ENCODE measurements at regions not wholly inside any gene's neighbourhood (a gene's known extent, or its start where the extent isn't known, plus 50 kb on each side); places are given as distances from the start of the nearest gene placed in this dataset.
"Not testable (repeated sequence)": the region's sequence is repeated elsewhere in the genome, so short reads cannot be mapped to it uniquely, and the experiment has no call there.

DNA sequence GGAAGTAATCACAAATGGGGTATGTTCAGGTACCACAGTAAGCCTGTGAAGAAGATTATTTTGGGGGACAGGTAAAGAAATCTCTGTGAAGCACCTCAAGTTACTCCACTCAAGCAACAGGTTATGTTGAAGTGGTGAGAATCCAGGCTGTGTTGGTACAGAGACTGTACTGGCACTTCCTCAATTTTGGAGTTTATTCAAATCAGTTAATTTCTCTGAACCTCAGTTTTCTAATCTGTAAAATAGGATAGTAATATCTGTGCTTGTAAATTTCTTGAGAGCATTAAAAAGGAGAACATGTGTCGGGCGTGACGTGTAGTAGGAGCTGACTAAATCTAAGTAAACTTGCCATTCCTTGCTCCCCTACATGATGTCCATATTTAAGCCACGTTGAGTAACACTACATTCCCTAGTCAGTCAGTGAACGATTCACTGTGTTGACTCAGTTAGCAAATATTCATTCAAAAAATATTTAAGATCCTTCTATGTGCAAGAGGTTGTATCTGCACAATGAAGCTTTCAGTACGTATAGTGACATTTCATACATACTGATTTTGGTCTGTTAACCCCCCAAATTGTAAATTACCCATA is 504.2 kb downstream of the ZEB2 start:
- DNase-seq = no peak

DNA sequence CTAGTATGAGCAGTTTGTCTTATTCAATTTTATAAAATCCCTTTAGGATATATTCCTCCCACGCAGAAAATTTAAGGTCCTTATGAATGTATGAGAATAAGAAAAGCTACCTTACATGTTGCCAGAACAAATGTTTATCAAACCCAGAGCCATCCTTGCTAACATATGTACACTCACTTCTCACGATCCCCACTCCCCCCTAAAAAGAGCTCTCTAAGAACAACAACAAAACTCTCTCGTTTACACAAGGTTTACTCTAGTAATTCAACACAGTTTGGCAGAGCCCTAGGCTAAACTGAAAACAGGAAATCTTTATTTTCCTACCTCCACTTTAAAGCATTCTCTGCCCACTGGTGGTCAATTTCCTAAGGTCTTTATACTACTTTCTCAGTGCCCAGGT is 504.9 kb downstream of the ZEB2 start:
- DNase-seq = no peak

DNA sequence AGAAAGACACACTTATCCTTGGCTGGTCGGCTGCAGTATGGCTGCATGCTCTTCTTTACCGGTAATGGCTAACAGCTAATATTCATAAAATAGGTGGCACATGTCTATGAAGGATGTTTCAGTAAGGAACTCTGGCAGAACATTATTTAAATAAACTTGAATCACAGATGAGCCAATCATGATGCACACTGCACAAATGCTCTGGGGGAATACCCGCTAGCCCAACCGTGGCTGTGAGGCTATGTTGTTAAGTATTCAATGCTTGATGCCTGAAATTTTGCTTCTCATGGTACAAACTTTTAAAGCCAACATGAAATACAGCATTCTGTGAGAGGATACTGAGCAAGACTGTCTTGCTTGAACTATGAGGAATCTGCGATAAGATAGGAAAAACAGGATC is 505.8 kb downstream of the ZEB2 start:
- DNase-seq = no peak

DNA sequence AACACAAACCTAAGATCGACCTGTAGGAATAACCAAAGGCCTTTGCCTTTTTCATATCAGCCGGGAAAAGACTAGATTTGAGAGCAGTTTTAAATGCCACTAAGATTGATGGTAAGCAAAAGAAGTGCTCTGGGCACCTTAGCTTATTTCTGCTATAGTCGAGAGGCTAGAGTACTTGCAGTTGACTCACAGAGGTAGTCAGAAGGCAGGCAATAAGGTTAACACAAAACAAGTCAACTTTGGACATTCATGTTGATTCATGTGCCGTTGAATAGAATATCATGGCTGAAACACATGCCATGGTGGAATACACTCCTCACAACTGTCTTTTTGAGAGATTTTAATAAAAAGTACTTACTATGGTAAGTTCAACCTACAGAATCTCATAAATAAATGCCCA is 507.6 kb downstream of the ZEB2 start:
- DNase-seq = no peak

DNA sequence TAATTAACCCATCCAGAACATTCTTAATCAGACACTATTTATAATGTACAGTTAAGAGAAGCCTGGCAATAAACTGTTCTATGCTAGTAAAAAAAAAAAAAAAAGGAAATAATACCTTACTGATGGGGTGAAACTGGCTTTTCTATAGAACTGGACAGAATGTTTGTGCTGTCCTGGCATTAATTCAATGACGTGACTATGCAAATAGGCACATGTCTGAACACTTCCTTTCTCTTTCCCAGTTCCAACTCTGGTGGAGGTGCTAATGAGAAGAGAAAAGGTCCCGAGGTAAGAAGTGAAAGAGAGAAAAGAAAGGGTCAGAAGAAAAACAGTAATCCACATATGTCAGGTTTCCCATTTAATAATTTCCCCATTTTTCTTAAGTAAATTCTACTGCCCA is 508.4 kb downstream of the ZEB2 start:
- DNase-seq = no peak

DNA sequence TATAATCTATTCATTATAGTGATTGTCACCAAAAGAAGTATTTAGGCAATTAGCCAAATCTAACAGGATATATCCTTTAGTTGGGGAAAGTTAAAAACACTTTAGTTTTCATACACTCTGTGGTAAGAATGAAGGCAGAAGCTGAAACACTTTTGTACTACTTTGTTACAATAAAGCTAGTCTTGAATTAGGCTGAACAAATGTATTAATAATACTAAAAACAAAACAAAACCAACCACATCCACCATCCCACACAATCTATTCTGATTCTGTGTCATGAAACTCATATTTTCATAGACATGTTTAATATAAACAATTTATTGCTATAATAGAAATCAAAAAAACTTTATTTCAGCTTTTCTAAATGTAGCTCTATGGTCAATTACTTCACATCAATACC is 508.8 kb downstream of the ZEB2 start:
- DNase-seq = no peak

DNA sequence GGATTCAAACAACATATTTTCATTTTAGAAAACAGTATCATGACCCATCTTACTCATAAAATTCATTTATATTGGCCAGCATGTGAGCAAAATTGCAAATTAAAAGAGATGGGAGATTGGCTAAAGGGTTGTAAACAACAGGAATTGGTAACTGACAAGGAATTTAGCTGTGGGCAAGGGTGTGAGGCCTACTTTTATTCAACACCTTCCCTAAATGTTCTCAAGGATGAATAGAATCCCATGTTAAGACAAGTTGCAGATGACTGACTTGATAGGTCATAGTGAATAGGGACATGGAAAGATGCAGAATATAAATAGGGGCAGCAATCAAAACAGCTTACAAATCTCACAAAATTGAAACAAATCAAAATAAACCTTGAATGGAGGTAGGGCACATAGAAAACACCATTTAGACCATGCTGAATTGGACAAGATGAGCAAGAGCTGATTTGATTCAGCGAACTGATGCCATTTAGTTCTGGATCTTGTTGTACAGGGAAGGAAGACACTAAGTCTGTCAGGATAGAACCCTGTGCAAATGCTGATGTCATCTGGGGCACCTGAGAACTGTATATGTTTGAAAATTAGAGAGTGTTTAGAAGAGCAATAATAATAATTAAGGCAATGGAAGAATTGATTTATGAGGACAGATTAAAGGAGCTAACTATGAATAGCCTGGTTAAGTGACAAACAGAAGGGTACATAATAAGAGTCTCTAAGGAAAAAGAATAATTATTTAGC is 509.7 kb downstream of the ZEB2 start:
- no peak for DNase-seq

DNA sequence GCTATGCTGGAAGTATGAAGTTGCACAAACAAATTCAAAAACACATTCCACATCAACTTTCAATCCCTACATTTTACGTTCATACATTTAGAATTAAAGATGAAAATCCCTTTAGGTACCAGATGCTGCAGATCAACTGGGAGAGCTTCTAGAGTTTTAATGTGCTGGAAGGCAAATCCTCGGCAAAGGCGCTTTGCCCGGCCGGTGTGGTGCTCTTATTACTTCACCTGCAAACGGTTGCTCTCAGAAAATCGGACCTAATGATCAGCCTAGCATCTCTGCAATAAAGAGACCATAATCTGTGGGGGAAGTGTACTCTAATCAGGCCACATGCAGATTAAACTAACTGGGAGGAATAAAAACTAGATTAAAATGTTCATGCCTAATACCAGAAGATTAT is 513.8 kb downstream of the ZEB2 start:
- no peak for DNase-seq

DNA sequence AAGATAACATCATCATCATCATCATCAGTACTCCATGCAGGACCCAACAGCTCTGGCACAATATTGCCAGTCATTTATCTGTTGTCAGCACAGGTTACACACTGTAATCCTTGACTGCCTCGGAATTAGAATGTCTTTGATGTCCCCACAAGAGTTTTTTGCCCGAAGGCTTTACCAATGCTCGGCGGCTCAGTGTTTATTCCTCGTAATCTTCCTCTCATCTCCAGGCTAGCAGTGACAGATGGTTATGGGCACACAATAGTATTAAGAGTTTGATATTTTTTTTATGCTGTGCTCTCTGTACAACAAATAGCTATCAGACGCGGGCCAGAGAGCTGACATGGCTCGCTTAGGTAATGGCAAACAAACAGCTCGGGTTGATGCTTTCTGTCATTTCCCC is 515.2 kb downstream of the ZEB2 start:
- peak in 1 of 56 donors; percentile 9 for DNase-seq

DNA sequence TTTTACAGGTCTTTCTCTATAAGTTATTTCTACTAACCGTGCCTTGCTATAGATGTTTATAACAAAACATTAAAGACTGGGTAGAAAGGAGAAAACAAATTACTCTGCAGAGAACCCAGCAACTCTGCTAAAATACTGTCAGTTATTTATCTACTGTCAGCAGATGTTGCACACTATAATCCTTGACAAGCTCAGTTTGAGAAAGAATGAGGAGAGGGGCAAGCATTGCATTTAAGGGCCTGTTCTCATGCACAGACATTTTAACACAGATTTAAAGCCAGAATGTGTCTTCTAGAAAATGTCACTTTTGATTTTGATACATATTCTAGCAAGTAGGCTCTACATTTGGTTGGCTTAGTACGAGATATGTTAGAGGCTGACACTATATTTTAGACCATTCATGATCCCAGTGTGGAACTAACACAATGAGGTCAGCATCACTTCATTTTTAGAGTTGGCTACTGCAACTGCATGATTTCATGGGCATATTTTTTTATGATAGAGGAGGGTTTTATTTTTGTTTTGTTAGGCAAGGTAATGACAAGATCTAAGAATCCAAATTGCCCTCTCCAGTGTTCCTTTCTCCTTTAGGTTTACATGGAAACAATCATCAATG is 516.4 kb downstream of the ZEB2 start:
- DNase-seq = no peak

DNA sequence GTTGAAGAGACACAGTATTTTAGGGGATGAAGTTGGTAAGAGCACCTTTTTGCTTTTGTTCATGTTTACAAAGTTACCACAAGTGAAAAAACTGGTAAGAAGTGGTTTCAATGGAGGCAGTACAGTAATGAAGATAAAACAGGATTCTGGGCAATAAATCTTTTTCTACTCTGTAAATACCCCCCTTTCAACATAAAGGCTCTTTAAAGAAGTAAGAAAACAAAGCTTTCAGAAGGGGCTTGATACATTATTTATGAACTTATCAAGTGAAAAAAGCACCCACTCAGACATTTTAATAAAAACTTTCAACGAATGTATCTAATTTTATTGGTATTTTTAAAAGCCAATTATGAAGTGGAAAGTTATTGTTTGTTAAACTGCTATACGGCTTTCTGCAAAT is 522.9 kb downstream of the ZEB2 start:
- no peak for DNase-seq

DNA sequence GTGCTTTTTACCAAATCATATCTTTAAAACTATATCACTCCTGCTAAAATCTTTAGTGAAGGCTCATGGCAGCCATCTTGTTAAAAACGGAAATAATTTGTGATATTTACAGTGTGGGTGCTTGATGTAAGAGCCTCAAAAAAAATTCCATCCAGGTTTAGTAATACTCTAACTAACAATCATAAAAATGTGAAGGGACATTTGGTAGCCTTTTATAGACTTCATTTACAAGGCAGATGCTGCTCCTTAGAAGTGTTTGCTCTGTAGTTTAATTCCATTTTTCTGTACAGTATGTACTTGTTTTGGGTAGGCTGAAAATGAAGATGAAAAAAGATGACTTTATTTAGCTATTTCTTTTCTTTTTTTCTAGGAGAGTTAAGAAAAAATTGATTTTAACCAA is 525.0 kb downstream of the ZEB2 start:
- DNase-seq = no peak

DNA sequence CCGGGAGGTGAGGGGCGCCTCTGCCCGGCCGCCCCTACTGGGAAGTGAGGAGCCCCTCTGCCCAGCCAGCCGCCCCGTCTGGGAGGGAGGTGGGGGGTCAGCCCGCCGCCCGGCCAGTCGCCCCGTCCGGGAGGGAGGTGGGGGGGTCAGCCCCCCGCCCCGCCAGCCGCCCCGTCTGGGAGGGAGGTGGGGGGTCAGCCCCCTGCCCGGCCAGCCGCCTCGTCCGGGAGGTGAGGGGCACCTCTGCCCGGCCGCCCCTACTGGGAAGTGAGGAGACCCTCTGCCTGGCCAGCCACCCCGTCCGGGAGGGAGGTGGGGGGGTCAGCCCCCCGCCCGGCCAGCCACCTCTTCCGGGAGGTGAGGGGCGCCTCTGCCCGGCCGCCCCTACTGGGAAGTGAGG is 528.3 kb downstream of the ZEB2 start:
- not testable (repeated sequence) for DNase-seq

DNA sequence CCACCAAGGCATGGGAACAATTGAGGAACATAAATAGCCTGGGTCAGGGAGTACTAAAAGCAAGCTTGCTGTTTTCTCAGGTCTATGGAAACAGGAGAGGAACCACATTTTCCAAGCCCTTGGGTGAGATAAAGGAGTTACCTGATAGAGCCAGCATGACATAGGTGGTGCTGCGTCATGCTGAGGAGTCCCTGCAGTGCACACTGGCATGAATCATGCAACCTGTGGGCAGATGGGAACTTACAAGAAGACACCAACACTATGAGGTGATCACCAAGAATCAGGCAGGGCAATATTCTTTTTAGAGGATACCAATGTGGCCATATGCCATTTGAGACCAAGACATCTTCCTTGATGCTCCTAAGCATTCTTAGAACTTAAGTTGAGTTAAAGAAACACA is 531.8 kb downstream of the ZEB2 start:
- DNase-seq = no peak

DNA sequence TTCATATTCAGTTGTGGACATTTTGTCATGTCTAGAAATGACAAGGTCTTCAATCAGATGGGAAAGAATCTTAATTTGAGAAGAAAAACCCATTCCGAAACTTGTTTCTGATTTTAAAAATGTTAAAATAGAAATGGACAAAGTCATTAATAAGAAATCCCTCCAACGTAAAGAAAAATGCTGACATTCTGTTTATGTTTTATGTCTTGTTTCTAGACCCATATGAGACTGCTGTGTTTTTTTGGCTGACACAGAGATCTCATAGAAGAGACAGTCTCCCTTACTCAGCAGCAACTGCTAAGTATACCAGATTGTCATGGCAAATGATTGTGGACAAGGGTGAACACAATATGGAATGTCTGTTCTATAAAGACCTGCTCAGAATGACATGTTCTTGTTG is 538.5 kb downstream of the ZEB2 start:
- DNase-seq = no peak

DNA sequence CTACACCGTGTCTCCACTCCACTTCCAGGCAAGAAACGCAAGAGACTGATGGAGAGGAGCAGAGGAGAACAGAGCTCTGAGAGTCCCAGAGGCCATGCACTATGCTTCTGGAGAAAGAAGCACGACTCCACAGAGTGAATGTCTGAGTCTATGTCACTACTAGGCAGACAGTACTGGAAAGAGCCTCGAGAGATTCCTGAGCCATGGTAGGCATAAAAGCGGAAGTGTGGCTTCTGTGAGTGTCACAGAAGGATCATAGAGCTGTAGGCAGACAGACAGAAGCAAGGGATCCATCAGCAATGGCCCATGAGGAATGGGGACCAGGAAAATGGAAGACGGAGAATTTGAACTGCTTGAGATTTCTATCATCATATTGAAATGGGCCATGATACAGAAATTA is 542.6 kb downstream of the ZEB2 start:
- DNase-seq = no peak

DNA sequence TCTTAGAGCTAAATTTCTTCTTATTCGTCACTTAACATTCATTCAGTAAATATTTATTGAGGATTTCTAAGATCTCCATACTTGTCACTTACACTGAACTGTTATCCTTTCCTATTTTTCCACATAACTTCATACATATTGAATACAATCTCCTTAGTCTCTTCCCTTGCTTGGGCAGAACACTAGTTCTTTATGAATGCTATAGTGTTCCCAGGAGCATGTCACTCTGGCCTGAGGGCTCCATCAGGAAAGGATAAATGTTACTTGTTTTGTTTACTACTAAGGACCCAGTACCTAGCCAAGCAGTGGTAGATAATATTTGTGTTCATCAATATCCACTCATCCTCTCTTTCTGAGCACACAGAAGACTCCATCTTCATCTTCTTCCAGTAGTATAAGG is 544.7 kb downstream of the ZEB2 start:
- no peak for DNase-seq

DNA sequence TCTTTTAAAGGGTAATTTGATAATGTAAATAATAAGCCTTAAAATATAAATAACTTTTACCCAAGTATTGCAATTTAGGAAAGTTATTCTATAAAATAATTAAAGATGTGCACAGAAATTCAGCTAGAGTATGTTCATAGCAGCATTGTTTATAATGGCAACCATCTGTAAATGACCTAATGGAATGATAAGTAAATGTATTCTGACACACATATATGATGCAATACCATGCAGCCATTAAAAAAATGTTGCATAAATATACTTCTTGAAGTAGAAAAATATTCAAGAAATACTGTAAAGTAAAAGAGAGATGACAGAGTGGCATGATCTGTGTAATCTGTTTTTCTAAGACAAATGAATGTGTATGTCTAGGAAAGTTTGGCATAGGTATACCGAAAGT is 545.7 kb downstream of the ZEB2 start:
- DNase-seq = no peak

DNA sequence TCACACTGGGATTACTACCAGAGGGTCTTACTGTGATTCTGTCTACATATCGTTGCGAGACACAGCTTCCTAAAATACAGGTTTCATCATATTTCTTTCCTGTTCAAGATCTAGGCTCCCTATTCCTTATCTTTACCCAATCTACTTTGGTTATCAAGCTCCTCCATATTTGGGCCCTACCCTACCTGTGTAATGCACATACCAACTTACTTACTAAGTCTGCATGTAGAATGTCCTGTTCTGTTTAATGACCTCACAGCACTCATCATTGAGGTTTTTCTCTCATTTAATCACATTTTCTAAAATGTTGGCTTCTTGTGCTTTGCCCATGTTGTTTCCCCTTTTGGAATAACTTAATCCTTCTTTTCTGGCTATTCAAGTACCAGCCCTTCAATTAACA is 551.1 kb downstream of the ZEB2 start:
- DNase-seq = no peak

DNA sequence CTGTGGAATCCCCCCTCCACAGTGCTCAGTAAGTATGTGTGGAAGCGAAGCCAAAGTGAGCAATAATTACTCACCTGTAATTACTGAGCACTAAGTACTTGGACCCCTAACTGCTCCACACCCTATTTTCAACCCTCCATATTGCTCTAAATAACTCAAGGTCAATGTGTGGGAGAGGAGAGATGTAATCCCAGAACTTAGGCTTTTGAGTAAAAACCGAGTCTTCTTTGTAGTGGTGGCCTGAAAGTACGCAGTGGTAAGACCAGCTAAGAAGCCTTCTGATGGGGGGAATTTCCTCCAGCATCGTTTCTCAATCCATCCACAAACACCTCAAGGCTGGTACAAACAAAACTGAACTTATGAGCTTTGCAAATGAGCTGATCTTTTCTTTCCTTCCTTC is 551.6 kb downstream of the ZEB2 start:
- no peak for DNase-seq

DNA sequence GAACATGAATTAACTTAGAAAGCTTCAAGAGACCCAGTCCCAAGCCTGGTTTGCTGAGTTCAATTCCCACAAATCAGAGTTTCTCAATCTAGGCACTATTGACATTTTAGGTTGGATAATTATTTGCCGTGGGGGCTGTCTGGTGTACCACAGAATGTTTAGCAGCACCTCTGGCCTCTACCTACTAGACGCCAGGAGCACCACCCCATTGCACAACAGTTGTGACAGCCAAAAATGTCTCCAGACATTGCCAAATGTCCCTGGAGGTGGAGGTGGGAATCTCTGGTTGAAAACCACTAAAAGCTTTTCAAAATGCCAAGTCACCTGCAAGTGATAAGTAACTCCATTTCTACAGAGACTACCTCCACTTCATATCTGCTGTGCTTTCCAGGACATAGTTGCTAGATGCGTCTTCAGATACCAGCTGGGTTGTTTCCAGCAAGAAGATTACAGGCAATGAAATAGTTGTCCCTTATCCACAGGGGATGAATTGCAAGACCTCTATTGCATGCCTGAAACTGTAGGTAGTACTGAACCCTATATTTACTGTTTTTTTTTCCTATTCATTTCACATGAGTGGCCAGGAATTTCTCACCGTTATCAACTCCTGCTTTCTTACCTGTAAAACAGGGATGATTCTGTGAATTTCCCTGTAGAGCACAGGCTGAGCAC is 554.3 kb downstream of the ZEB2 start:
- no peak for DNase-seq

DNA sequence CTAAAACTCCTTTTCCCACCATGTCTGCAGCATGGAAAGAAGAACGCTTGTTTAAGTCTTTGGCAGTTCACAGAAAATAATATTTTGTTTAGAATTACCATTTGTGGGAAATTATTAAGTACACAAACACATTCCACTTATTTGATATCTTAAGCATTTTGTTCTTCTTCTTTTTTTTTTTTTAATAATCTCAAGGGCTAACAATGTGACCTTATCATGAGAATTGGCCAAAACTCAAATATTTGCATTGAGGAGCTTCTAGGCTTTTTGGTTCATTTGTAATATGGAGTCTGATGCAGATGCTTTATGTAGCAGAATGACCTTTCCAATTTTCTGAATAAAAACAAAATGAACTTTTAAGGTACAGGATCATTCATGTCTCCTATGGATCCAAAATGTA is 555.0 kb downstream of the ZEB2 start:
- no peak for DNase-seq

DNA sequence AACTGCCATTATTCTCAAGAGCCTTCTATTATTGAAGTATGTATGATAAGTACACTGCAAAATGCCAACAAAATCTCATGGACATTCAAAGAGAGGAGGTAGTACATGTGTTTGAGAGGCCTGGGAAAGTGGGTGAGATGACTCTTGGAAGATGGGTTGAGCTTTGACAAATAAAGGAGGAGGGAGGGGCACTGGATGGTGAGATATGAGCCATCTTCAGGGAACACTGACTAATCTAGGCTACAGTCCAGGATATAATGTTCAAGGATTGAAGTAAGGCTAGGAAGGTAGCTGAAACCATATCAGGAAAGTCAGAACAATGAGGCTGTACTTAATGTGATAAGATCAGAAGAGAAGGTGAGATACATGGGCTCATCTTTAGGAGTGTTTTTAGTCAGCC is 559.7 kb downstream of the ZEB2 start:
- no peak for DNase-seq

Data from amygdala (tissue), 56 donors.